ENCODE measurements at regions not wholly inside any gene's neighbourhood (a gene's known extent, or its start where the extent isn't known, plus 50 kb on each side); places are given as distances from the start of the nearest gene placed in this dataset.
A peak's percentile ranks its signal among the peaks of the same experiment; 100 is the strongest.

GRCh38 chr6:44696099-44696498 lies 308.6 kb downstream of the CDC5L start:
- no peaks in the 10 kb centered on the region for H3K36me3 Mint-ChIP-seq (ENCODE audit: insufficient read depth in 1 of 3, low read depth in 3 of 3)
- H3K4me3 Mint-ChIP-seq: no peak overlapping the region
- no peak overlapping the region for H2BK120ac ChIP-seq (ENCODE audit: low read depth, low read length, poor library complexity, severe bottlenecking)
- H2AFZ ChIP-seq (ENCODE audit: low read length): no peak overlapping the region
- no peak overlapping the region for H2BK5ac ChIP-seq (ENCODE audit: insufficient read length, low read length)
- H3K9ac ChIP-seq (ENCODE audit: extremely low read depth, insufficient read length, low read length): no peak overlapping the region
- no peaks in the 10 kb centered on the region for H3K4me1 ChIP-seq (ENCODE audit: insufficient read depth, low read length)
- H3K4ac ChIP-seq (ENCODE audit: low read depth, low read length): no peak overlapping the region
- no peak overlapping the region for H2BK20ac ChIP-seq (ENCODE audit: low read depth, low read length, poor library complexity, severe bottlenecking)
- no peak overlapping the region for H3K23ac ChIP-seq (ENCODE audit: insufficient read length, low read depth, low read length)
- no peak for TF ChIP-seq CTCF (conservative IDR thresholded peaks at IDR 0.05)
- H3K4me2 ChIP-seq (ENCODE audit: insufficient read depth, insufficient read length, low read length): no peak overlapping the region
- DNase-seq: peak; percentile 16
- no peaks in the 10 kb centered on the region for H4K20me1 ChIP-seq (ENCODE audit: control insufficient read depth, insufficient read depth, insufficient read length)
- no peak overlapping the region for H4K5ac ChIP-seq (ENCODE audit: insufficient read length, low read depth, low read length)
- H3K27me3 ChIP-seq (ENCODE audit: insufficient read depth, low read length): no peaks in the 10 kb centered on the region
- H3K27ac ChIP-seq (ENCODE audit: insufficient read length, low read depth, low read length): no peak overlapping the region
- no CpG with 5 or more reads among the region's 1 CpG for WGBS (ENCODE audit: extremely low coverage, insufficient read length, low lambda C conversion rate)
- no peak overlapping the region for H2AK5ac ChIP-seq (ENCODE audit: insufficient read length, low read length)
- H3K27me3 Mint-ChIP-seq (ENCODE audit: low read depth): peaks cover 6% of the 10 kb centered on the region; the same call in 1 of the 2 replicates
- 0 out of 7 replicates have a peak overlapping the region, but pooled peaks of 2 of the 3 experiments have one; percentile 19 to 23 for H3K27ac Mint-ChIP-seq
- no peak overlapping the region for H3T11ph ChIP-seq (ENCODE audit: low read length)
- no peak overlapping the region for H3K56ac ChIP-seq (ENCODE audit: insufficient read length, low read depth, low read length)
- peaks cover 3 to 7% of the 10 kb centered on the region in 2 experiments; a peak in 2 of 4 replicates for H3K4me1 Mint-ChIP-seq
- no peaks in the 10 kb centered on the region for H3K23me2 ChIP-seq (ENCODE audit: insufficient read length, low read depth, low read length, poor library complexity, severe bottlenecking)
- H3K79me1 ChIP-seq (ENCODE audit: insufficient read depth, low read depth, low read length, poor library complexity, severe bottlenecking): no peaks in the 10 kb centered on the region
- H3K18ac ChIP-seq (ENCODE audit: insufficient read length, low read depth, low read length): no peak overlapping the region
- no peak overlapping the region for H2BK12ac ChIP-seq (ENCODE audit: insufficient read length, low read depth, low read length)
- H2BK15ac ChIP-seq (ENCODE audit: low read depth, low read length): no peak overlapping the region
- H3K9me3 Mint-ChIP-seq: no peaks in the 10 kb centered on the region
- H4K91ac ChIP-seq (ENCODE audit: insufficient read length, low read depth, low read length): no peak overlapping the region
- no peaks in the 10 kb centered on the region for H3K9me3 ChIP-seq (ENCODE audit: control insufficient read depth, low read depth, low read length)
- H3K14ac ChIP-seq (ENCODE audit: insufficient read depth, low read length): no peak overlapping the region; the same call in 1 of the 2 replicates
- H4K8ac ChIP-seq (replicated peaks; ENCODE audit: insufficient read length, low read depth, low read length): peak overlapping the region; percentile 47
- no peaks in the 10 kb centered on the region for H3K79me2 ChIP-seq (ENCODE audit: insufficient read depth, low read length)

Data from H9 (cell line).